Fibroblast of skin of back (primary cell): ENCODE measurements at regions not wholly inside any gene's neighbourhood (a gene's known extent, or its start where the extent isn't known, plus 50 kb on each side); places are given as distances from the start of the nearest gene placed in this dataset.

Experiments
- DNase-seq: peaks from one replicate; pipeline ENCODE4 v3.0.0-alpha.2; 2013

GRCh38 chr3:81953111-81953510 is 191.7 kb upstream of the GBE1 start:
- DNase-seq: no peak

DNA sequence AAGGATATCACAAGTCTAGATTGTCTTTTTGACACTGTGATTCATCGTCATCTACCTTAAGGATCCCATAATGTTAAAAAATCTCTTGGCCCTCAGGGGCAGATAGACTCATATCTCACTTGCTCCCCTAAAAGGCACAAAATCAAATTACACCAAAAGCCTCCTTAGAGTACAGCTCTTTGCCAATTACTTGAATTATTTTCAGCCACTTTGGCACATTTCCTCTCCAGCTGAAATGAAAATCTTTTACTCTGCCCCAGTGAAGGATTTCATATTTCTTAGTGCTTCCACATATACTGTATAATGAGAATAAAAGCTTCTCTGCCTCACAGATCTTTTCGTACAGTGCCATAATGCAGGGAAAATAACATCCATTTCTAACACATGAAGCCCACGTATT is 190.7 kb upstream of the GBE1 start:
- DNase-seq: no peak

GRCh38 chr3:81951636-81952035 is 190.2 kb upstream of the GBE1 start:
- DNase-seq: no peak

- no peak for DNase-seq
Observed at GRCh38 chr3:81951106-81951505, 189.7 kb upstream of the GBE1 start.

DNA sequence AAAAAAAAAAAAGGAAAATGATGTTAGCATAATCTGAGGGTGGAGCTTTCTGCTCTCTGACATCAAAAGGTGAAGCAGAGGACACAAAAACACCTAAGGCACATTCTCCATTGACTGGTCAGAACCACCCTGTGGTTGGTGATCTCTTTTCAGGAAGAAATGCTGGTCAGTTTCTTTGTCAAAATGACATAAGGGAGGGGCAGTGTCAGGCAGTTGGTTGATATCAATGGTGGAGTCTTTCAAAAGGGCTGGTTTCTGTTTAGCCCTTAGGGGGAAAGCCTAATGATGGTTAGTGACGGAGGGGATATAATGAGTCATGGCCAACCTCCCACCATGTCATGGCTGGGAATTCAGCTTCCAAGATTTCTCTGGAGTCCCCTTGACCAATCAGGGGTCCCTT is 185.9 kb upstream of the GBE1 start:
- DNase-seq: no peak

DNA sequence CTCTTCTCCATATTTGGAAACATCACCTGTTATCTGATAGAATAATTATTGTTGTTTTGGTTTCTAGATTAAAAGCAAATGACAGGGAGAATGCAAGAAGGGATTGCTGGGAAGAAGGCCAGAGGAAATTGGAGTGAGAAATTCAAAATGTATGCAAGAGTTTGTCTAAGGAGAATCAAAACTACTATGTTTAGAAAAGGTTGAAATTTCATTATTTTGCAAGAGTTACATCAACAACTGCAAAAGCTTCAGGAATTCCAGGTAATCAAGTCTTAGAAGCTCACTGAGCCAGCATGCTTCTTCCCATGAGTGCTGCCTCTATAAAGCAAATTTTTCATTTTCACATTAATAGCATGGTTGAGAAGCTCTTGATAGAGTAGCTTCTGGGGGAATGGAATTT is 177.2 kb upstream of the GBE1 start:
- DNase-seq: no peak

DNA sequence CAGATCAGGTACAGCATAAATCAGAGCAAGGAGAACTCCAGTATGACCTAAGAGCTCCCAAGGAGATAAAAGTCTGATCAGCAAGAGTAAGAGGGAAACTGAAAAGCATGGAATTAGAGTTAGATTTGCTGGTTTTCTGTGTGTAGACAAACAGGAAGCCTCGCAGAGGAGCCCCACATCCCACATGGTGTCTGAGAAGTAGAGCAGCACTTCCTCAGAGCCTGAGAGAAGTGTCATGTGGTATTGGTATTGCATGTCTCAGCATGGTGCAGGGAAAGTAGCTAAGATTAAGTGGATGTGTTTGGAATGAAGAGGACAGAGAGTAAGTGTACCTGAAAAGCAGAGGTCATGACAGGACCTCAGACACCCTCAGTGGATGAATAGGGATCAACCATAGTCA is 175.4 kb upstream of the GBE1 start:
- DNase-seq: no peak

GRCh38 chr3:81932681-81933080 is 171.2 kb upstream of the GBE1 start:
- DNase-seq: no peak

DNA sequence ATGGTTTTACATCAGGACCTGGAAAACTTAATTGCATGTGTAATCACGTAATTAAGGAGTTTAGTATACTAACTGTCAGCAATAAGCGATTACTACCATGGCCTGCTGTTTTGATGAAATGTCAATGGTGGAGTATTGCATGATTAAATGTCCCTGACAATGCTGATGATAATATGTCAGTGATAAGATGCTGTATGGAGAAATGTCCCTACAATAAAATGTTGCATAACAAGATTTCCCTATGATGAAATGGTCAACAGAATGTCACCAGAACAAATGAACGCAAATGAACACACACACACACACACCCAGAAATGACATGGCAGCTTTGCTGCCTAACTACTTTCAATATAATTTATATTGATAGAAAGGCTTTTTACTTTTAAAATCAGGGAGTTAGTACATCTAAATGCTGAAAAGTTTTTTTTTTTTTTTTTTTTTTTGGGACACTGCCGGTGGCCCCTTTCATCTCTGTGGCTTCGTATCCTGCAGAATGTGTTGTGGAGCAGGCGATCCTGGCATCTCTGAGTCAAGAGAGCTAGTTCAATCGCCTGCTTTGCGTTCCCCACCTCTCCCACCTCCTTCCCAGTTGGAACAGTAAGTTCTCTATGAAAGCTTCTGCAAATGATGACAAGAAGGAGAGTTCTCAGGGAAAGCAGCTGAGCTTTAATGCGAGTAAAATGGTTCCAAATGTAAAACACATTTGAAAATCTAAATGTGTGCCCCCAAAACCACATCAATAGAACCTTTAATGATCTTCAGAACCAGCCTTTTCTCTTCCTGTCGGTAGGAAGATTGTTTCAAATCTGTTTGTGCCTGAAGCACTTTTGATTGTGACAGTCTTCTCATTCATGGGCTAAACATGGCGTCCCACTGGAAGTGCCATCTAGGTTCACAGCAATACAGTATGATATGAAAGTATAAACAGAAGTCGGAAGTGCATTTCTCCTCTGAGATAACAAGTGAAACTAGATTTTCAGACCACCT is 170.1 kb upstream of the GBE1 start:
- no peak for DNase-seq

DNA sequence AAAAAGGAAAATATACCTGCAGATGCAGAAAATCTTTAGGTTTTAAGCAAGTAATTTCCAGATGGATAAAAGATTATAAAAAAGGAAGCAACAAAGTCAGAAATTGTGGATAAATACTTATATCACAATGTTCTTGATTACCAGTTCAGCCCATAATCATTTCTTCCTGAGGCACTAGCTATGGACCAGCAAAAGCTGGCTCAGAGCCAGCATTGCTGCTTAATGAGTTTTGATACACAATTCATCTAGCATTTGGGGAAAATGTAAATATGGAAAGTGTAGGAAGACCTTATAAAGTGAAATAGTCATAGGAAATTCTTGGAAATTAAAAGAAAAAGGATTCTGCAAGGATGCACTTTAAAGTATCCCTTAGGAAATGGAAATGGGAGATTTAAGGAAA is 168.3 kb upstream of the GBE1 start:
- no peak for DNase-seq

DNA sequence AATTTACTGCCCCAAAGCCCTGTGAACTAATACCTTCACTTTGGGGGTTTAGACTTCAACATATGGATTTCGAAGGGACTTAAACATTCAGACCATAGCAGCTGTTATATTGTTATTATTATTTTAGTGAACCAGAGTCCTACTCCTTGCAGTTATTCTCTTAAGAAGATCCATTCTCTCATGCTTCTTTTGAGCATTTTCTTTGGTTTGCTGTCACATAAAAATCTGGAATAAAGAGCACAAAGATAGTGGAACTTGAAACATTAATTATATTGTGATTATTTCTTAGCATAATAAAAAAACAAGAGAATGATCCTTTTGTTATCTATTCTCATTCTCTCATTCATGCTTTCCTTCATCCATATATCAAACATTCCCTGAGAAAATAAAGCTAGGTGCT is 166.4 kb upstream of the GBE1 start:
- no peak for DNase-seq

DNA sequence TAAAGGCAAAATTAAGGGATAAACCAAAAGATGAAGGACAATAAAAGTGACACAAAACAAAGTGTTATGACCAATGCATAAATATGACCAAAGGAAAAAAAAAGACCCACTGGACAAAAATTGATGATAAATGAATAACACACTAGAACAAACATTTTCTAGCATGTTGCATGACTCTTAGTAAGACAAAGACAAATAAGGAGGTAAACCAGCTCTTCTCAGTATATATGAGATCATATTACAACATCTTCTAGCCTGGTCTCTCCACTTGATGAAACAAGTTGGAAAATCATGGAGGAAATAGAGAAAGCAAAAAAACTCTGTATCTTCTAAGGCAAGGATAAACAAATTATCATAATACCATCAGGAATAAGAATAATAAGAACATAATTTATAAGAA is 163.9 kb upstream of the GBE1 start:
- DNase-seq: no peak

GRCh38 chr3:81923038-81923437 is 161.6 kb upstream of the GBE1 start:
- no peak for DNase-seq

- DNase-seq: no peak
Observed at GRCh38 chr3:81922404-81922803, 161.0 kb upstream of the GBE1 start.

GRCh38 chr3:81920816-81921215 is 159.4 kb upstream of the GBE1 start:
- DNase-seq: no peak

GRCh38 chr3:81916890-81917289 is 155.4 kb upstream of the GBE1 start:
- DNase-seq: no peak

GRCh38 chr3:81913886-81914663 is 152.6 kb upstream of the GBE1 start:
- DNase-seq: peak; percentile 8

DNA sequence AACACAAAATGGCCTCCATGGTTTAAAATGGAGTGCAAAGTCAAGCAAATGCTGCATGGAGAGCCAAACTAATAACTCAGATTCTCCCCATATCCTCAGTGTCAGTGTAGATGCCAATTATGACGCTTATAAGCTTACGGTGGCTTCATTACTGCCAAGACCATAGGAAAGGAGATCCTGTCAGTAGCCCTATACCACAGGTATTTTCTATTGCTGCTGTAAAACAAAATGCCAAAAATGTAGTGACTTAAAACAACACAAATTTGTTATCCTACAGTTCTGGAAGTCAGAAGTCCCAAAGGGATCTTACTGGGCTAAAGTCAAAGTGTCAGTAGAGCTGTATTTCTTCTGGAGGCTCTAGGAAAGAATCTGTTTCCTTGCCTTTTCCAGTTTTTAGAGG is 149.8 kb upstream of the GBE1 start:
- no peak for DNase-seq

GRCh38 chr3:81910244-81910852 is 148.9 kb upstream of the GBE1 start:
- peak; percentile 43 for DNase-seq

DNA sequence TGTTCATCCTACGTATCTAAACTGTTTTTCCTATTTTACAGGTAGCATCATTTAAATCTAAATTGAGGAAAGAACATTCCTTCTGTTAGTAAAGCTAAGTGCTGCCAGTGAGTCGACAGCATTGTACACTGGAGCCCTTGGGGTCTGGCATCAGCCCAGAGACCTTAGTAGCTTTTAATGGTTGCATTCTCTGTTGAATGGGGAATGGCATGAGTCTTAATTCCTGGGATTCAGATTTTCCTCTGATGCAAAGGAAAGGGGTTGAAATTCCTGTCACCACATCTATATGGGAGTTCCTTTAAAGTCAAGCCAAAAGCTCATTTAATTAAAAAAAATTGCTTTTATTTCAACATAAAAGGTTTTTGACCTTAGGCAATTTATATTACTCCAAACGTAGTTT is 148.4 kb upstream of the GBE1 start:
- no peak for DNase-seq

- DNase-seq: no peak
Observed at GRCh38 chr3:81908561-81908960, 147.1 kb upstream of the GBE1 start.

GRCh38 chr3:81898336-81898735 is 136.9 kb upstream of the GBE1 start:
- no peak for DNase-seq

DNA sequence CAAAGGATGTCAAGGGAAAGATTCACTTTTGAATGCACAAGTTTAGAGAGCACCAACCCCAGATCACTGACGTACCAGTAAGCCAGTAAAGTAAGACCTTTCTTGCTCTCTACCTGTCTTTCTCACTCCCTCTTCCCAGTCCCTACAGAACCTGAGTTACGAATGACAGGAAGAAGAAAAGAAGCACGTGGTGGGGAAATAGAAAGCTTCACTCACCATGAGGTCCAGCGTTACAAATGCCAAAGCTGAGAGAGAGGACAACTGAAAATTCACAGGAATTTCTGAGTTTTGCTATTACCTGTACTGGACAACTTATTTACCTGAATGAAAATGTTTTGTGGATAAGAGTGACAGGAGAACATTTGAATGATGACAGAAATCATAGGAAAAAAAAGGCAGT is 133.2 kb upstream of the GBE1 start:
- no peak for DNase-seq
